Osteoblast (primary cell): ENCODE measurements at regions not wholly inside any gene's neighbourhood (a gene's known extent, or its start where the extent isn't known, plus 50 kb on each side); places are given as distances from the start of the nearest gene placed in this dataset.
A peak's percentile ranks its signal among the peaks of the same experiment; 100 is the strongest.

ENCODE experiments used
- DNase-seq: peaks from one replicate; pipeline ENCODE4 v3.0.0; 2011; ENCODE audit warnings: low spot score, mixed read lengths; ENCODE audit not compliant: insufficient read length; ENCODE audit errors: missing footprints
- H2AFZ ChIP-seq: 2 replicates; pipeline ENCODE4 v1.6.0; 2011; ENCODE audit warnings: mild to moderate bottlenecking, low read length
- H3K27ac ChIP-seq: 2 replicates; pipeline ENCODE4 v1.5.1; 2011; ENCODE audit warnings: mild to moderate bottlenecking, low read depth, low read length, moderate library complexity
- H3K27me3 ChIP-seq: 2 replicates; pipeline ENCODE4 v1.6.0; 2012; ENCODE audit warnings: mild to moderate bottlenecking, control low read depth, inconsistent platforms, low read length, moderate library complexity; ENCODE audit not compliant: insufficient read depth
- H3K36me3 ChIP-seq: 2 replicates; pipeline ENCODE4 v1.5.1; 2011; ENCODE audit warnings: mild to moderate bottlenecking, low read length, control low read depth, moderate library complexity; ENCODE audit not compliant: insufficient read depth
- H3K4me1 ChIP-seq: 2 replicates; pipeline ENCODE4 v1.5.1; 2011; ENCODE audit warnings: mild to moderate bottlenecking, low read length, control low read depth, moderate library complexity; ENCODE audit not compliant: insufficient read depth
- H3K4me2 ChIP-seq: 2 replicates; pipeline ENCODE4 v1.6.0; 2011; ENCODE audit warnings: mild to moderate bottlenecking, low read length; ENCODE audit not compliant: insufficient read depth
- H3K4me3 ChIP-seq: fragments of 200-600 bp; sonication (generic); 3 replicates; pipeline ENCODE4 v1.5.1; 2012; ENCODE audit warnings: mild to moderate bottlenecking, low read length, inconsistent platforms; ENCODE audit not compliant: insufficient read depth
- H3K79me2 ChIP-seq: 2 replicates; pipeline ENCODE4 v1.6.0; 2012; ENCODE audit warnings: mild to moderate bottlenecking, low read length, control low read depth, inconsistent platforms; ENCODE audit not compliant: insufficient read depth
- H3K9me3 ChIP-seq: 2 replicates; pipeline ENCODE4 v1.5.1; 2011; ENCODE audit warnings: low read depth, low read length, control low read depth
- H4K20me1 ChIP-seq: 2 replicates; pipeline ENCODE4 v1.6.0; 2012; ENCODE audit warnings: mild to moderate bottlenecking, low read length, control low read depth; ENCODE audit not compliant: insufficient read depth
- CTCF ChIP-seq: IDR thresholded peaks from 2 replicates; pipeline ENCODE4 v1.5.1; 2011; ENCODE audit warnings: mild to moderate bottlenecking, low read depth, low read length, moderate library complexity; ENCODE audit errors: extremely low read depth

- peak; percentile 34 for DNase-seq
- no peak for TF ChIP-seq CTCF
- no peak overlapping the region for H3K4me3 ChIP-seq
- no peaks in the 10 kb centered on the region for H3K4me1 ChIP-seq
- peaks cover 16% of the 10 kb centered on the region for H3K27me3 ChIP-seq
- no peaks in the 10 kb centered on the region for H3K79me2 ChIP-seq
- no peak overlapping the region for H3K27ac ChIP-seq
- H2AFZ ChIP-seq = no peak overlapping the region
- H4K20me1 ChIP-seq = no peaks in the 10 kb centered on the region
- H3K36me3 ChIP-seq = no peaks in the 10 kb centered on the region
- H3K4me2 ChIP-seq = no peak overlapping the region
- no peaks in the 10 kb centered on the region for H3K9me3 ChIP-seq
Measured at GRCh38 chr17:79224476-79224875, 149.9 kb downstream of the ENGASE start.

GRCh38 chr17:79223953-79224352, 149.3 kb downstream of the ENGASE start:
- Histone ChIP-seq H3K9me3 (no peaks in the 10 kb centered on the region), H3K79me2 (no peaks in the 10 kb centered on the region), H2AFZ (no peak overlapping the region), H3K27me3 (peaks cover 21% of the 10 kb centered on the region), H3K27ac (no peak overlapping the region), H4K20me1 (no peaks in the 10 kb centered on the region), H3K4me3 (no peak overlapping the region), H3K36me3 (no peaks in the 10 kb centered on the region), H3K4me1 (no peaks in the 10 kb centered on the region), H3K4me2 (no peak overlapping the region)
- peak; percentile 15 for DNase-seq
- TF ChIP-seq CTCF = no peak

GRCh38 chr17:79223471-79223870, 148.8 kb downstream of the ENGASE start:
- no peak overlapping the region for H3K4me3 ChIP-seq
- peak; percentile 73 for DNase-seq
- no peaks in the 10 kb centered on the region for H3K9me3 ChIP-seq
- H3K36me3 ChIP-seq = no peaks in the 10 kb centered on the region
- H3K4me2 ChIP-seq = no peak overlapping the region
- H4K20me1 ChIP-seq = no peaks in the 10 kb centered on the region
- H3K27me3 ChIP-seq = peaks cover 26% of the 10 kb centered on the region
- no peak overlapping the region for H2AFZ ChIP-seq
- no peak overlapping the region for H3K27ac ChIP-seq
- TF ChIP-seq CTCF = no peak
- no peaks in the 10 kb centered on the region for H3K4me1 ChIP-seq
- no peaks in the 10 kb centered on the region for H3K79me2 ChIP-seq

GRCh38 chr17:79221597-79221996, 147.0 kb downstream of the ENGASE start:
- Histone ChIP-seq H3K36me3 (no peaks in the 10 kb centered on the region), H3K4me3 (no peak overlapping the region), H3K9me3 (no peaks in the 10 kb centered on the region), H3K27ac (no peak overlapping the region), H4K20me1 (no peaks in the 10 kb centered on the region), H3K27me3 (peaks cover 26% of the 10 kb centered on the region), H3K79me2 (no peaks in the 10 kb centered on the region), H3K4me2 (no peak overlapping the region), H2AFZ (no peak overlapping the region), H3K4me1 (no peaks in the 10 kb centered on the region)
- peak; percentile 15 for DNase-seq
- no peak for TF ChIP-seq CTCF
